ENCODE measurements at regions not wholly inside any gene's neighbourhood (a gene's known extent, or its start where the extent isn't known, plus 50 kb on each side); places are given as distances from the start of the nearest gene placed in this dataset.

DNA sequence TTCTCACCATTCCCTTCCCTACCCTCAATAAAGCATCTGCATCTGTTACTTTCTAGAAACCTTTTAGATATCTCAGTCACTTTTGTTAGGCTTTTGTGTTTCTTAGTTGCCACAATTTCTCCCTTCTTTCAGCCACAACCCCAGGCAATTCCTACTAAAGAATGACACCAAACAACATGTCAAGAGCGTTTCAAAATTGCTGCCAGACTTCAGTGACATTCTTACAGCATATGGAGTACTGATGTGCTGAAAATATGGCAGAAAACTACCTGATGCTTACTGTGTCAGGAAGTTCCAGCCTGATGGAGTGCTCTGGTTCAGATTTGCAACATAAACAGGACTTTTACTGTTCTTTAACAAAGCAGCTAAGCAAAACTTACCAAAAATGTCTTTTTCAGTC, 957.7 kb upstream of the POU3F3 start:
- H3K27ac ChIP-seq: no peak overlapping the region
- no peak for TF ChIP-seq ZFX (IDR thresholded peaks at IDR 0.05; ENCODE audit: borderline replicate concordance)
- TF ChIP-seq, protein P1, sequence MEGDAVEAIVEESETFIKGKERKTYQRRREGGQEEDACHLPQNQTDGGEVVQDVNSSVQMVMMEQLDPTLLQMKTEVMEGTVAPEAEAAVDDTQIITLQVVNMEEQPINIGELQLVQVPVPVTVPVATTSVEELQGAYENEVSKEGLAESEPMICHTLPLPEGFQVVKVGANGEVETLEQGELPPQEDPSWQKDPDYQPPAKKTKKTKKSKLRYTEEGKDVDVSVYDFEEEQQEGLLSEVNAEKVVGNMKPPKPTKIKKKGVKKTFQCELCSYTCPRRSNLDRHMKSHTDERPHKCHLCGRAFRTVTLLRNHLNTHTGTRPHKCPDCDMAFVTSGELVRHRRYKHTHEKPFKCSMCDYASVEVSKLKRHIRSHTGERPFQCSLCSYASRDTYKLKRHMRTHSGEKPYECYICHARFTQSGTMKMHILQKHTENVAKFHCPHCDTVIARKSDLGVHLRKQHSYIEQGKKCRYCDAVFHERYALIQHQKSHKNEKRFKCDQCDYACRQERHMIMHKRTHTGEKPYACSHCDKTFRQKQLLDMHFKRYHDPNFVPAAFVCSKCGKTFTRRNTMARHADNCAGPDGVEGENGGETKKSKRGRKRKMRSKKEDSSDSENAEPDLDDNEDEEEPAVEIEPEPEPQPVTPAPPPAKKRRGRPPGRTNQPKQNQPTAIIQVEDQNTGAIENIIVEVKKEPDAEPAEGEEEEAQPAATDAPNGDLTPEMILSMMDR (IDR thresholded peaks at IDR 0.05): no peak

DNA sequence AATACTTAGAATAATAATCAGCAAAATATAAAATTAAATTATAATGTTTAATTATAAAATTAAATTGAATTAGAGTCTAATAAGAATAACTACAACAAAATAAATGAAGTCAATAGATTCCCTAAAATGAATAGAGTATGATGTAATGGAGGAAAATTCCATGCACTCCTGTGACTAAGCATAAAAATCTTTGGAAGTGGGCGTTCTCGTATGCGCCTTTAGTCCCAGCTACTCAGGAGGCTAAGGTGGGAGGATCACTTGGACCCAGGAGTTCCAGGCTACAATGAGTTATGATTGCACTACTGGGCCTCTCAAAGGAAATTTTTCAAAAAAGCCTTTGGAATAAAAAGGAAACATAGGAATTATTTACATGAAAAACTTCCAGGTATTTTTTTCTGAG, 955.4 kb upstream of the POU3F3 start:
- no peak for TF ChIP-seq ZFX (IDR thresholded peaks at IDR 0.05; ENCODE audit: borderline replicate concordance)
- TF ChIP-seq, protein P1 (IDR thresholded peaks at IDR 0.05): no peak
- no peak overlapping the region for H3K27ac ChIP-seq

DNA sequence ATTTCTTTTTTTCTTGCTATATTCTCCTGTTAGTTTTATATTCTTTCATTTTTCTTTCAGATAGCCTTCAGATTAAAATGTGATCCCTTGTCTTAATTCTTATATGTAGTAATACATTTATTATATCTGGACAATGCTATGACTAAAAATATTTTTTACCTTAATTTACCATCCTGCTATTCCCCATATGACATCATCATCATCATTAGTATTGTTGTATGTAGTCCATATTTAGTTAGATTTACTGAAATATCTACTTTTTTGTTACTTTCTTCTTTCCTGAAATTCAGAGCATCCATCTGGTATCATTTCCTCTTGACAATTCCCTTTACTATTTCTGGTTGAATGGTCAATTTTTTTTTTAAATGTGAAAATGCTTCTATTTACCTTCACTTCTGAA, 951.6 kb upstream of the POU3F3 start:
- H3K27ac ChIP-seq: no peak overlapping the region
- TF ChIP-seq, protein P1 (IDR thresholded peaks at IDR 0.05): no peak
- TF ChIP-seq ZFX (IDR thresholded peaks at IDR 0.05; ENCODE audit: borderline replicate concordance): no peak

DNA sequence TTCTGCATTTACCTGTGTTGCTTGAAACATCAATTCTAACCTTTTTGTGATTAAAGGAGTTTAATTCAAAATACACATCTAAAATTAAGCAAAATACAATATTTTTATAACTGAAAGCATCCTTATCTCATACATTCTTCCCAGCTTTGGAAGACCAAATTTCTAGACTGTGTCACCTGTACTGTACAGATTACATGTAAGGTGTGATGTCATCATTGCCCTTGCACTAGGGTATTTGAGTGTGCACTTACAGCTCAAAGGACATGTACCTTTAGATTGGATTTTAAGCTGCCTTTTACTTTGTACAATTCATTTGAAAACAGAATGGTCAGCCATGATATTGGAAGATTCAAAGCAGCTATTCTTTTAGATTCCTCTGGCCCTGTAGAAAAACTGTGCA, 932.8 kb upstream of the POU3F3 start:
- no peak for TF ChIP-seq ZFX (IDR thresholded peaks at IDR 0.05; ENCODE audit: borderline replicate concordance)
- TF ChIP-seq, protein P1 (IDR thresholded peaks at IDR 0.05): no peak
- H3K27ac ChIP-seq: no peak overlapping the region

DNA sequence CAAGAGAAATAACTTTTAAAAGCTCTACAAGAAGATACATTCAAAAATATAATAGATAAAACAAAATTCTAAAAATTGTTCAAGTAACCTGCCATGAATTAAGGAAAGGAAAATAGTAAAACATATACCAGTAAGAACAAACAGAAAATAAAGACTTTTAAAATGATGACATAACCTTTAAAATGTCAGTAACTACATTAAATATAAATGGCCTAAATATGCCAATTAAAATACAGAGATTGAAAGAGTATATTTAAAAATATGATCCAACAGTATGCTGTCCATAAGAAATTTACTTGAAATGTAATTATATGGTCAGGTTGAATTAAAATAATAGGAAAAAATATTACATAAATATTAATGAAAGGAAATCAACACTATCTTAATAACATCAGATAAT, 911.7 kb upstream of the POU3F3 start:
- no peak overlapping the region for H3K27ac ChIP-seq
- TF ChIP-seq, protein P1 (IDR thresholded peaks at IDR 0.05): no peak

DNA sequence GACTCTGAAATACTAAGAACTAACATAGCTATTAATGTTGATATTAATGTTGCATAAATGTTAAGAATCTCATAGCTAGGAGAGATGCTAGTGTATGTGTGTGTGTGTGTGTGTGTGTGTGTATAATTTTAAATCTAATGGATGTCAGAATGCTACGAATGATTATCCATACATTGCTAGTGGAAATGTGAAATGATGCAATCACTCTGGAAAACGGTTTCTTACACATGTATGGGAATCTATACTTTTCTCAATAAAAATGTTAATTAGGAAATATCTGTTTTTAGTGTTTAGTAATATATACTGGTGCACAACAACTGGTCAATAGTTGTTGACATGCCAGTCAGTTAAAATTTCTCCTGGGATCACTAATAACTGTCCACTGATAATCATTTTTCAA, 908.8 kb upstream of the POU3F3 start:
- TF ChIP-seq ZFX (IDR thresholded peaks at IDR 0.05; ENCODE audit: borderline replicate concordance): no peak
- TF ChIP-seq, protein P1 (IDR thresholded peaks at IDR 0.05): no peak

DNA sequence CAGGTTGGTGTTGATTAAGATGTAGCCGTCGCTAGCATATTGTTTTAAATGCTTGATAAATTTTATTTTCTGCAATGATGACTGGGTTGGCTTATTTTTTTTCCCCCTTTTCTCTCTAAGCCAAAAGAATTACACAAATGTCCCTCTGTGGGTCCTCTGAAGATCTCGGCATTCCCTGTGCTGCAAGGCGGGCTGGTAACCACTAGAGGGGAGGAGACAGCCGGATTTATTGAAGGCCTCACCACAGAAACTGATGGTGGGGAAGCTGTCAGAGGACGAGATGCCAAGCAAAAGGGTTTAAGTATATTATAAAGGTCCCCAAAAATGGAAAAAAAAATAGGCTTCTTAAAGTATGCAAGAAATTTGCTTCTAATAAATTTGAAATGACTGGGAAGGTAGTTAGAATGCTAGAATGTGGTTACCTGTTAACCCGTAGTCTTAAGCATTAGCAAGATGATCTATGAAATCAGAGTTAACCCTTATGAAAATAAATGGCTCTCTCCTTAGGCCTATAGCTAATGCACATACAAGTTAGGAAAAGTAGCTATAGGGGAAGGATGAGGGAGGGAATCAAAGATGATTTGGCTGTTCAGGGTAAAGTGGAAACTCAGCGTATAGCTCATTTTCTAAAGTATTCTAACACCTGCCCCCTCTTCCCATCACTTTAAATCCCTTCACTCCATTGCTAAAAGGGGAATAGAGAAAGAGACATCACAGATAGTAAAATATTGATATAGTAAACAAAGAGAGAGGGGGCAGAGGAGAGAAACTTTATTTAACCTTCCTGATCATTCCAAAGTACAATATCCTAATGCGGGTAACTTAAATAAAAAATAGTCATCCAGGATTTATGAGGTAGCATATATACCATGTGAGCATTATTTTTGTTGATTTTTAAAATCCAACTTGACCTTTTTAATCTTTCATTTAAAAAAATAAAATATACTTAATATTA, 894.5 kb upstream of the POU3F3 start:
- TF ChIP-seq, protein P1 (IDR thresholded peaks at IDR 0.05): peak; percentile 82
- TF ChIP-seq ZFX (IDR thresholded peaks at IDR 0.05; ENCODE audit: borderline replicate concordance): no peak
- no peak overlapping the region for H3K27ac ChIP-seq

More for the DNA sequence above, 908.8 kb upstream of the POU3F3 start:
- no peak overlapping the region for H3K27ac ChIP-seq

Data from 22Rv1 (cell line).